ENCODE measurements at regions not wholly inside any gene's neighbourhood (a gene's known extent, or its start where the extent isn't known, plus 50 kb on each side); places are given as distances from the start of the nearest gene placed in this dataset.

GRCh38 chr18:31247574-31248199 is 70.3 kb upstream of the DSG1 start:
- no peak for DNase-seq (ENCODE audit: low read depth)

GRCh38 chr18:31248783-31249521 is 69.0 kb upstream of the DSG1 start:
- no peak for DNase-seq (ENCODE audit: low read depth)

- no peak for DNase-seq (ENCODE audit: low read depth)
Measured at GRCh38 chr18:31250902-31251301, 67.1 kb upstream of the DSG1 start.

- no peak for DNase-seq (ENCODE audit: low read depth)
Measured at GRCh38 chr18:31252522-31252921, 65.4 kb upstream of the DSG1 start.

GRCh38 chr18:31255953-31256352 is 62.0 kb upstream of the DSG1 start:
- DNase-seq (ENCODE audit: low read depth): no peak

- no peak for DNase-seq (ENCODE audit: low read depth)
Measured at GRCh38 chr18:31258789-31259188, 59.2 kb upstream of the DSG1 start.

GRCh38 chr18:31261792-31262582 is 56.0 kb upstream of the DSG1 start:
- DNase-seq (ENCODE audit: low read depth): no peak

- no peak for DNase-seq (ENCODE audit: low read depth)
Measured at GRCh38 chr18:31267823-31268481, 50.0 kb upstream of the DSG1 start.

All from ELR (cell line).